Endothelial cell of umbilical vein (primary cell): ENCODE measurements at regions not wholly inside any gene's neighbourhood (a gene's known extent, or its start where the extent isn't known, plus 50 kb on each side); places are given as distances from the start of the nearest gene placed in this dataset.

ENCODE experiments used
- BruUV-seq: library from RNA; stranded (reverse); fragments of 400-500 nt; replicated peaks from 2 replicates; lab custom pipeline; 2021; lab: Mats Ljungman, UMichigan
- CTCF ChIA-PET: fragments of 300-600, 350-600 bp; sonication (Branson Sonifier 250); formaldehyde crosslinking; loops from one replicate; lab custom pipeline; 2021; ENCODE audit warnings: antibody characterized with exemption, inconsistent platforms; lab: Charles Lee
- POLR2A ChIA-PET: fragments of 300-600, 350-600 bp; sonication (Branson Sonifier 250); formaldehyde crosslinking; loops from one replicate; lab custom pipeline; 2021; ENCODE audit warnings: antibody characterized with exemption, inconsistent platforms; lab: Charles Lee
- DNase-seq: peaks from one replicate; pipeline ENCODE4 v3.0.0-alpha.2; 2011; ENCODE audit warnings: low read depth, low spot score
- FAIRE-seq: peaks from 2 replicates; lab custom pipeline; 2011; peaks lifted over from hg19 to GRCh38; lab: Jason Lieb, UNC
- H2AFZ ChIP-seq: 2 replicates; pipeline ENCODE4 v1.6.0; 2012; ENCODE audit warnings: low read depth, low read length, control low read depth, inconsistent platforms
- H3K27ac ChIP-seq: 2 replicates; pipeline ENCODE4 v1.5.1; 2011; ENCODE audit warnings: low read depth, mild to moderate bottlenecking, control low read depth, low read length, moderate library complexity; ENCODE audit not compliant: insufficient read depth
- H3K27me3 ChIP-seq, 2 experiments: 2 replicates each; pipeline versions ENCODE4 v1.6.0 to v1.6.1; 2011; ENCODE audit warnings: low read length in 2 of 2, mixed read lengths in 1 of 2; ENCODE audit not compliant: control insufficient read depth in 2 of 2, insufficient read depth in 2 of 2
- H3K36me3 ChIP-seq, 2 experiments: 2 replicates in 1 of 2; 3 replicates in 1 of 2; pipeline ENCODE4 v1.5.1; 2011; ENCODE audit warnings: low read length in 2 of 2, mild to moderate bottlenecking in 1 of 2, moderate library complexity in 1 of 2; ENCODE audit not compliant: control insufficient read depth in 2 of 2, insufficient read depth in 2 of 2; ENCODE audit errors: extremely low read depth in 1 of 2
- H3K4me1 ChIP-seq: 3 replicates; pipeline ENCODE4 v1.5.1; 2011; ENCODE audit warnings: mild to moderate bottlenecking, low read length; ENCODE audit not compliant: control insufficient read depth, insufficient read depth; ENCODE audit errors: extremely low read depth
- H3K4me2 ChIP-seq: 2 replicates; pipeline ENCODE4 v1.6.1; 2011; ENCODE audit warnings: low read length, control low read depth, mixed read lengths; ENCODE audit not compliant: insufficient read depth
- H3K4me3 ChIP-seq, 3 experiments: fragments of 200-600 bp in 1 of 3; sonication (generic), shearing (Covaris generic) in 1 of 3; replicated peaks in 1 of 3; 2 replicates each; pipeline ENCODE4 v1.5.1; 2011 to 2016; ENCODE audit warnings: control low read depth in 3 of 3, low read length in 3 of 3, mild to moderate bottlenecking in 2 of 3, inconsistent platforms in 1 of 3, low read depth in 1 of 3, moderate library complexity in 1 of 3; ENCODE audit not compliant: insufficient read depth in 1 of 3
- H3K79me2 ChIP-seq: 2 replicates; pipeline ENCODE4 v1.6.0; 2012; ENCODE audit warnings: low read length, inconsistent platforms; ENCODE audit not compliant: control insufficient read depth, insufficient read depth
- H3K9ac ChIP-seq: replicated peaks from 2 replicates; pipeline ENCODE3; 2011; ENCODE audit warnings: low read length, control low read depth; ENCODE audit not compliant: insufficient read depth; ENCODE audit errors: extremely low read depth
- H3K9me1 ChIP-seq: replicated peaks from 3 replicates; pipeline ENCODE4 v1.6.0; 2011; ENCODE audit warnings: mild to moderate bottlenecking, low read length; ENCODE audit not compliant: control insufficient read depth, insufficient read depth; ENCODE audit errors: extremely low read depth
- H3K9me3 ChIP-seq: replicated peaks from 2 replicates; pipeline ENCODE4 v1.5.1; 2012; ENCODE audit warnings: low read length, inconsistent platforms; ENCODE audit not compliant: control insufficient read depth, insufficient read depth
- H4K20me1 ChIP-seq: replicated peaks from 2 replicates; pipeline ENCODE3; 2011; ENCODE audit warnings: mild to moderate bottlenecking, low read length; ENCODE audit not compliant: control insufficient read depth, insufficient read depth; ENCODE audit errors: extremely low read depth
- CTCF ChIP-seq, 2 donors: IDR thresholded peaks; 1 replicate in 1 of 2; 2 replicates in 1 of 2; pipeline ENCODE4 v1.5.1; 2011; ENCODE audit warnings: low read length in 2 of 2, mild to moderate bottlenecking in 2 of 2, moderate library complexity in 2 of 2, control low read depth in 1 of 2, inconsistent platforms in 1 of 2, low read depth in 1 of 2; ENCODE audit not compliant: insufficient read depth in 1 of 2; ENCODE audit errors: extremely low read depth in 1 of 2
- EZH2 ChIP-seq: IDR thresholded peaks from 2 replicates; pipeline ENCODE4 v1.6.1; 2012; ENCODE audit warnings: borderline replicate concordance, low read depth, mild to moderate bottlenecking, moderate library complexity, low read length, inconsistent platforms; ENCODE audit not compliant: severe bottlenecking
- FOS ChIP-seq: IDR thresholded peaks from 2 replicates; pipeline ENCODE4 v1.6.1; 2011; ENCODE audit warnings: mild to moderate bottlenecking, low read length, moderate library complexity, borderline replicate concordance; ENCODE audit not compliant: insufficient read depth
- GATA2 ChIP-seq: IDR thresholded peaks from 2 replicates; pipeline ENCODE4 v1.7.0; 2011; ENCODE audit warnings: low read depth, mild to moderate bottlenecking, moderate library complexity, mixed read lengths, low read length; ENCODE audit not compliant: insufficient read length, insufficient read depth
- JUN ChIP-seq: IDR thresholded peaks from 2 replicates; pipeline ENCODE4 v1.6.1; 2011; ENCODE audit warnings: borderline replicate concordance, low read depth; ENCODE audit not compliant: insufficient read length, insufficient read depth
- MAX ChIP-seq: IDR thresholded peaks from 2 replicates; pipeline ENCODE4 v1.6.1; 2011; ENCODE audit not compliant: insufficient read depth, insufficient read length
- MYC ChIP-seq: IDR thresholded peaks from one replicate; pipeline ENCODE4 v1.6.1; 2011; ENCODE audit warnings: mild to moderate bottlenecking, low read depth, low read length
- POLR2A ChIP-seq: IDR thresholded peaks from 2 replicates; pipeline ENCODE4 v1.6.1; 2012; ENCODE audit warnings: low read depth, mild to moderate bottlenecking, control low read depth, low read length
- POLR2AphosphoS5 ChIP-seq: IDR thresholded peaks from 2 replicates; pipeline ENCODE4 v1.6.1; 2012; ENCODE audit warnings: low read depth, mild to moderate bottlenecking, control low read depth, low read length, moderate library complexity; ENCODE audit not compliant: insufficient read depth
- dilution Hi-C: fragments of 300-500 bp; cut with MboI; formaldehyde crosslinking; loops from one replicate; pipeline ENCODE4 v1.15.0; 2019; ENCODE audit warnings: low sequenced_read_pairs; ENCODE audit not compliant: extremely low pct_ligation_motif_present
- intact Hi-C: fragments of 100-400 bp; cut with micrococcal nuclease; formaldehyde crosslinking; loops from one replicate; pipeline ENCODE4 v1.10.0; 2022

- Histone ChIP-seq H3K27me3 (peaks cover 0 to 6% of the 10 kb centered on the region in 2 experiments), H3K27ac (no peak overlapping the region), H3K4me1 (peaks cover 7% of the 10 kb centered on the region), H3K36me3 (no peaks in the 10 kb centered on the region), H3K9me1 (no peaks in the 10 kb centered on the region), H3K79me2 (no peaks in the 10 kb centered on the region), H3K4me3 (no peak overlapping the region), H3K4me2 (no peak overlapping the region), H3K9ac (no peak overlapping the region), H3K9me3 (no peaks in the 10 kb centered on the region), H2AFZ (no peak overlapping the region), H4K20me1 (no peaks in the 10 kb centered on the region)
- FAIRE-seq (no peak), DNase-seq (no peak)
- dilution Hi-C loops: no loop called here
- CTCF ChIA-PET: interaction anchor here (1.3 kb wide), 1 partner anchor 14 kb away, joined by 3 read pairs; no protein-coding TSS in a partner anchor
- no TSS peak for BruUV-seq
- intact Hi-C loops: no loop called here
- TF ChIP-seq EZH2: no peak
- TF ChIP-seq GATA2: no peak
- no peak for TF ChIP-seq CTCF (IDR thresholded peaks at IDR 0.05; ENCODE audit: extremely low read depth in 1 of 2, insufficient read depth in 1 of 2, low read depth in 1 of 2, low read length in 2 of 2)
- TF ChIP-seq POLR2A: no peak
- TF ChIP-seq MYC: no peak
- no peak for TF ChIP-seq JUN
- TF ChIP-seq POLR2AphosphoS5: no peak
- TF ChIP-seq FOS: no peak
- TF ChIP-seq MAX: no peak
- POLR2A ChIA-PET: no interaction called here
Measured at GRCh38 chr6:2502096-2502997, 248.4 kb downstream of the MYLK4 start.
